Sigmoid colon (tissue), 4 donors: ENCODE measurements at regions not wholly inside any gene's neighbourhood (a gene's known extent, or its start where the extent isn't known, plus 50 kb on each side); places are given as distances from the start of the nearest gene placed in this dataset.

Experiments used
- CTCF ChIP-seq, 4 experiments: fragments of 450-650 bp in 3 of 4; fragments of 200-600 bp in 1 of 4; IDR thresholded peaks; one replicate each; pipeline ENCODE4 v1.5.1; 2016 to 2019; ENCODE audit warnings: antibody characterized with exemption in 4 of 4, mild to moderate bottlenecking in 3 of 4, moderate library complexity in 2 of 4
- EP300 ChIP-seq, 4 donors: sonication (generic); formaldehyde crosslinking; IDR thresholded peaks; one replicate each; pipeline ENCODE4 v1.6.1; 2017; ENCODE audit warnings: antibody characterized with exemption in 4 of 4
- POLR2A ChIP-seq, 2 donors: fragments of 450-650 bp; IDR thresholded peaks; one replicate each; pipeline ENCODE4 v1.6.1; 2016; ENCODE audit warnings: antibody characterized with exemption in 2 of 2, mild to moderate bottlenecking in 2 of 2, moderate library complexity in 2 of 2
- POLR2AphosphoS5 ChIP-seq, 4 donors: sonication (generic); formaldehyde crosslinking; IDR thresholded peaks; one replicate each; pipeline ENCODE4 v1.6.1; 2017; ENCODE audit warnings: antibody characterized with exemption in 4 of 4

- TF ChIP-seq CTCF (IDR thresholded peaks at IDR 0.05): no peak
- no peak for TF ChIP-seq POLR2A (IDR thresholded peaks at IDR 0.05)
- TF ChIP-seq POLR2AphosphoS5 (IDR thresholded peaks at IDR 0.05): no peak
- no peak for TF ChIP-seq EP300 (IDR thresholded peaks at IDR 0.05)
Observed at GRCh38 chr12:105998561-105998960, 140.2 kb downstream of the NUAK1 start.
